ENCODE measurements at regions not wholly inside any gene's neighbourhood (a gene's known extent, or its start where the extent isn't known, plus 50 kb on each side); places are given as distances from the start of the nearest gene placed in this dataset.

DNA sequence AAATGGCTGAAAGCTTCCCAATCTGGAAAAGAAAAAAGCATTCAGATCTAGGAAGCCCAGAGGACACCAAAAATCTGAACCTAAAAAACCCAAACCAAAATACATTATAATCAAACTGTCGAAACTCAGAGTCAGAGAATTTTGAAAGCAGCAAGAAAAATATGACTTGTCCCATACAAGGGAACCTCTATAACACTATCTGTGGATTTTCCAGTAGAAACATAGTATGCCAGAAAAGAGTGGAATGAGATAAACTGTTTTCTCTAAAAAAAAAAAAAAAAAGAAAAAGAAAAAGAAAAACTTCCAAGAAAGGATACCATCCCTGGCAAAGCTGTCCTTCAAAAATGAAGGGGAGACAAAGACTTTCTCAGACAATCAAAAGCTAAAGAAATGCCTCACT is 179.0 kb downstream of the POM121L12 start:
- no peak for TF ChIP-seq FOXK2 (IDR thresholded peaks at IDR 0.05)
- TF ChIP-seq FOXA1 (IDR thresholded peaks at IDR 0.05) = no peak
- no peak for TF ChIP-seq CTBP1 (IDR thresholded peaks at IDR 0.05; ENCODE audit: borderline replicate concordance)
- no peak for TF ChIP-seq BHLHE40 (IDR thresholded peaks at IDR 0.05; ENCODE audit: borderline replicate concordance)
- TF ChIP-seq HDGF (IDR thresholded peaks at IDR 0.05; ENCODE audit: borderline replicate concordance) = no peak
- TF ChIP-seq, protein P1, sequence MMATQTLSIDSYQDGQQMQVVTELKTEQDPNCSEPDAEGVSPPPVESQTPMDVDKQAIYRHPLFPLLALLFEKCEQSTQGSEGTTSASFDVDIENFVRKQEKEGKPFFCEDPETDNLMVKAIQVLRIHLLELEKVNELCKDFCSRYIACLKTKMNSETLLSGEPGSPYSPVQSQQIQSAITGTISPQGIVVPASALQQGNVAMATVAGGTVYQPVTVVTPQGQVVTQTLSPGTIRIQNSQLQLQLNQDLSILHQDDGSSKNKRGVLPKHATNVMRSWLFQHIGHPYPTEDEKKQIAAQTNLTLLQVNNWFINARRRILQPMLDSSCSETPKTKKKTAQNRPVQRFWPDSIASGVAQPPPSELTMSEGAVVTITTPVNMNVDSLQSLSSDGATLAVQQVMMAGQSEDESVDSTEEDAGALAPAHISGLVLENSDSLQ (IDR thresholded peaks at IDR 0.05) = no peak
- no peak for TF ChIP-seq L3MBTL2 (conservative IDR thresholded peaks at IDR 0.05)
